ENCODE measurements at regions not wholly inside any gene's neighbourhood (a gene's known extent, or its start where the extent isn't known, plus 50 kb on each side); places are given as distances from the start of the nearest gene placed in this dataset.

GRCh38 chr2:8623576-8623957 is 58.3 kb upstream of the ID2 start:
- TF ChIP-seq CTCF (IDR thresholded peaks at IDR 0.05) (no peak), POLR2A (IDR thresholded peaks at IDR 0.05) (no peak), POLR2AphosphoS5 (IDR thresholded peaks at IDR 0.05) (no peak), EP300 (IDR thresholded peaks at IDR 0.05) (no peak)
